ENCODE measurements at regions not wholly inside any gene's neighbourhood (a gene's known extent, or its start where the extent isn't known, plus 50 kb on each side); places are given as distances from the start of the nearest gene placed in this dataset.

DNA sequence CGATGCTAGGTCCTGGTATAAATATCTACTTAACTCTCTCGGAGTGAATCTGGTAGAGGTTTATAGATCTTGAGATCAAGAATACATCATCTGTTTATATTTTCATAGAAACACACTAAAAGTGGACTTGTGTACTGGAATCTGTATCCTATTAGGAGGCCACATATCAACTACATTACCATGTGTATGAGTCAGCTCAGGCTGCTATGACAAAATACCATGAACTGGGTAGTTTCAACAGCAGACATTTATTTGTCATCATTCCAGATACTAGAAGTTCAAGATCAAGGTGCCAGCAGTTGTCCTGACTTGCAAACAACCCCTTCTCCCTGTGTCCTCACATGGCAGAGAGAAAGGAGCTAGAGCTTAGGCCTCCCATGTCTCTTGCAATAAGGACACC lies 113.9 kb upstream of the PFKP start:
- H3K36me3 ChIP-seq, result no peaks in the 10 kb centered on the region
- H3K79me2 ChIP-seq (ENCODE audit: low read depth), result no peaks in the 10 kb centered on the region
- no peak overlapping the region for H3K27ac Mint-ChIP-seq
- H3K9me3 Mint-ChIP-seq, result no peaks in the 10 kb centered on the region
- no peaks in the 10 kb centered on the region for H3K9me3 ChIP-seq (ENCODE audit: low read depth)
- H3K4me1 ChIP-seq, result no peaks in the 10 kb centered on the region
- no peaks in the 10 kb centered on the region for H3K4me1 Mint-ChIP-seq
- DNase-seq (ENCODE audit: low spot score), result no peak
- no peak overlapping the region for H3K4me3 Mint-ChIP-seq
- TF ChIP-seq EZH2phosphoT487 (IDR thresholded peaks at IDR 0.05), result no peak
- TF ChIP-seq EZH2 (IDR thresholded peaks at IDR 0.05), result no peak
- TF ChIP-seq, protein P1, sequence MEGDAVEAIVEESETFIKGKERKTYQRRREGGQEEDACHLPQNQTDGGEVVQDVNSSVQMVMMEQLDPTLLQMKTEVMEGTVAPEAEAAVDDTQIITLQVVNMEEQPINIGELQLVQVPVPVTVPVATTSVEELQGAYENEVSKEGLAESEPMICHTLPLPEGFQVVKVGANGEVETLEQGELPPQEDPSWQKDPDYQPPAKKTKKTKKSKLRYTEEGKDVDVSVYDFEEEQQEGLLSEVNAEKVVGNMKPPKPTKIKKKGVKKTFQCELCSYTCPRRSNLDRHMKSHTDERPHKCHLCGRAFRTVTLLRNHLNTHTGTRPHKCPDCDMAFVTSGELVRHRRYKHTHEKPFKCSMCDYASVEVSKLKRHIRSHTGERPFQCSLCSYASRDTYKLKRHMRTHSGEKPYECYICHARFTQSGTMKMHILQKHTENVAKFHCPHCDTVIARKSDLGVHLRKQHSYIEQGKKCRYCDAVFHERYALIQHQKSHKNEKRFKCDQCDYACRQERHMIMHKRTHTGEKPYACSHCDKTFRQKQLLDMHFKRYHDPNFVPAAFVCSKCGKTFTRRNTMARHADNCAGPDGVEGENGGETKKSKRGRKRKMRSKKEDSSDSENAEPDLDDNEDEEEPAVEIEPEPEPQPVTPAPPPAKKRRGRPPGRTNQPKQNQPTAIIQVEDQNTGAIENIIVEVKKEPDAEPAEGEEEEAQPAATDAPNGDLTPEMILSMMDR (IDR thresholded peaks at IDR 0.05), result no peak
- H3K27ac ChIP-seq, result no peak overlapping the region
- H3K36me3 Mint-ChIP-seq, result no peaks in the 10 kb centered on the region
- no peaks in the 10 kb centered on the region for H4K20me1 ChIP-seq (ENCODE audit: low read depth)
- H3K9ac ChIP-seq, result no peak overlapping the region
- H2AFZ ChIP-seq (replicated peaks), result no peak overlapping the region
- no peaks in the 10 kb centered on the region for H3K27me3 ChIP-seq
- no peaks in the 10 kb centered on the region for H3K27me3 Mint-ChIP-seq (ENCODE audit: insufficient read depth, low read depth)
- no peak overlapping the region for H3K4me3 ChIP-seq
- H3K4me2 ChIP-seq, result no peak overlapping the region
- no peaks in the 10 kb centered on the region for H3F3A ChIP-seq (ENCODE audit: low read depth)

DNA sequence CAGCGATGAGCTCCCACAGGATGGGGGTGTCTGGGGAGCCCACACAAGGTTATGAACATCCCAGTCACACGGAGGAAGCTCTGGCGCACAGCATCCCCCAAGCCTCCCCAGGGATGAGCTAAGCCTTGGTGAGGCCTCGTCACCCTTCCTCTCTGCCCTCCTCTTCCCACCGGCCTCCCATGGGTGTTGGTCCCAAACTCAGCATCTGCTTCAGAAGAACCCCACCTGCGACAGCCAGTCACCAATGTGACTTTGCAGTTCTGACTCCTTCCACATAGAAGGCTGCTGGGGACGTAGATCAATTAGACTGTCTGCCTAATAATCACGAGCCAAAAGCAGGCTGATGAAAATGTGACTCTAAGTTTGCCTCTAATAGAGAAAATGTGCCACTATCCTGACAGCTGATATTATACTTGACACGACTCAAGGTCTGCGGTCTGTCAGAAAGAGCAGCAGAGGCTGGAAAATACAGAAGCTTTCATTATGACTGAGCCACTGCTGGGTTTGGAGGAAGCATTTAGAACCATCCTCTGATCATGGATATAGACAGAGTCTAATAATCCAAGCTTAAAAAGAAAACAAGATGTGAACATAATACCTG lies 116.0 kb upstream of the PFKP start:
- H3K27ac ChIP-seq, result no peak overlapping the region
- H3K36me3 Mint-ChIP-seq, result no peaks in the 10 kb centered on the region
- no peak overlapping the region for H3K4me3 Mint-ChIP-seq
- no peaks in the 10 kb centered on the region for H3K27me3 Mint-ChIP-seq (ENCODE audit: insufficient read depth, low read depth)
- no peaks in the 10 kb centered on the region for H3K4me1 ChIP-seq
- H3K4me3 ChIP-seq, result no peak overlapping the region
- peaks cover 2% of the 10 kb centered on the region for H3K9me3 Mint-ChIP-seq
- H3K4me2 ChIP-seq, result no peak overlapping the region
- H3K4me1 Mint-ChIP-seq, result no peaks in the 10 kb centered on the region
- no peak overlapping the region for H3K27ac Mint-ChIP-seq
- no peak overlapping the region for H2AFZ ChIP-seq (replicated peaks)
- no peaks in the 10 kb centered on the region for H3F3A ChIP-seq (ENCODE audit: low read depth)
- no peaks in the 10 kb centered on the region for H3K9me3 ChIP-seq (ENCODE audit: low read depth)
- H3K9ac ChIP-seq, result no peak overlapping the region
- DNase-seq (ENCODE audit: low spot score), result no peak
- no peaks in the 10 kb centered on the region for H4K20me1 ChIP-seq (ENCODE audit: low read depth)
- H3K79me2 ChIP-seq (ENCODE audit: low read depth), result no peaks in the 10 kb centered on the region
- no peaks in the 10 kb centered on the region for H3K27me3 ChIP-seq
- H3K36me3 ChIP-seq, result no peaks in the 10 kb centered on the region
- no peak for TF ChIP-seq EZH2phosphoT487 (IDR thresholded peaks at IDR 0.05)
- TF ChIP-seq, protein P1 (IDR thresholded peaks at IDR 0.05), result no peak
- no peak for TF ChIP-seq EZH2 (IDR thresholded peaks at IDR 0.05)

- H3K27me3 Mint-ChIP-seq (ENCODE audit: insufficient read depth, low read depth), result no peaks in the 10 kb centered on the region
- no peak overlapping the region for H3K4me3 Mint-ChIP-seq
- TF ChIP-seq, protein P1 (IDR thresholded peaks at IDR 0.05), result no peak
- TF ChIP-seq EZH2phosphoT487 (IDR thresholded peaks at IDR 0.05) (no peak), EZH2 (IDR thresholded peaks at IDR 0.05) (no peak)
- H3K27me3 ChIP-seq, result no peaks in the 10 kb centered on the region
- no peak overlapping the region for H3K27ac ChIP-seq
- H3F3A ChIP-seq (ENCODE audit: low read depth), result no peaks in the 10 kb centered on the region
- H2AFZ ChIP-seq (replicated peaks), result no peak overlapping the region
- no peak overlapping the region for H3K9ac ChIP-seq
- H3K4me3 ChIP-seq, result no peak overlapping the region
- no peak for DNase-seq (ENCODE audit: low spot score)
- peaks cover 2% of the 10 kb centered on the region for H3K9me3 Mint-ChIP-seq
- H3K79me2 ChIP-seq (ENCODE audit: low read depth), result no peaks in the 10 kb centered on the region
- no peaks in the 10 kb centered on the region for H4K20me1 ChIP-seq (ENCODE audit: low read depth)
- H3K27ac Mint-ChIP-seq, result no peak overlapping the region
- no peaks in the 10 kb centered on the region for H3K4me1 ChIP-seq
- H3K4me1 Mint-ChIP-seq, result no peaks in the 10 kb centered on the region
- no peaks in the 10 kb centered on the region for H3K36me3 ChIP-seq
- no peak overlapping the region for H3K4me2 ChIP-seq
- no peaks in the 10 kb centered on the region for H3K9me3 ChIP-seq (ENCODE audit: low read depth)
- no peaks in the 10 kb centered on the region for H3K36me3 Mint-ChIP-seq
These were observed 116.8 kb upstream of the PFKP start for GRCh38 chr10:2950546-2950945.
